Mucosa of descending colon (tissue), 3 donors: ENCODE measurements at regions not wholly inside any gene's neighbourhood (a gene's known extent, or its start where the extent isn't known, plus 50 kb on each side); places are given as distances from the start of the nearest gene placed in this dataset.

Source experiments
- ATAC-seq: fragments of 200-7000 bp; cut with Tn5 transposase; one replicate; pipeline ENCODE4 v1.9.1; 2020; ENCODE audit warnings: mild to moderate bottlenecking, moderate library complexity
- DNase-seq, 3 donors: peaks; one replicate each; pipeline ENCODE4 v3.0.0-alpha.2; 2020
- H3K36me3 ChIP-seq: fragments of 200-600 bp; one replicate; pipeline ENCODE4 v1.8.0; 2021; ENCODE audit warnings: low read depth, mild to moderate bottlenecking
- H3K4me1 ChIP-seq: fragments of 200-600 bp; one replicate; pipeline ENCODE4 v1.8.0; 2021; ENCODE audit warnings: low read depth, mild to moderate bottlenecking
- H3K4me3 ChIP-seq: fragments of 200-600 bp; one replicate; pipeline ENCODE4 v1.8.0; 2021; ENCODE audit warnings: mild to moderate bottlenecking
- H3K9me3 ChIP-seq: fragments of 200-600 bp; one replicate; pipeline ENCODE4 v1.8.0; 2021; ENCODE audit warnings: mild to moderate bottlenecking
- intact Hi-C, 2 donors: fragments of 100-400 bp; cut with DNase I in 1 of 2; cut with micrococcal nuclease in 1 of 2; formaldehyde crosslinking; loops; one replicate each; pipeline versions ENCODE4 v1.11.0 to v1.11.1; 2022; cut with DNase I, micrococcal nuclease
- TF ChIP-seq, protein P1 (sequence below): fragments of 200-600 bp; IDR thresholded peaks from one replicate; pipeline ENCODE4 v1.8.0; 2022; ENCODE audit warnings: antibody characterized with exemption, mild to moderate bottlenecking
- donor health status: DM: no; HTN: no; CAD: no; lungs with moderate emphysema.
- donor health status: DM: no; HTN: no; CAD: no.
- donor health status: DM: no; HTN: yes; CAD: no.

- TF ChIP-seq, protein P1, sequence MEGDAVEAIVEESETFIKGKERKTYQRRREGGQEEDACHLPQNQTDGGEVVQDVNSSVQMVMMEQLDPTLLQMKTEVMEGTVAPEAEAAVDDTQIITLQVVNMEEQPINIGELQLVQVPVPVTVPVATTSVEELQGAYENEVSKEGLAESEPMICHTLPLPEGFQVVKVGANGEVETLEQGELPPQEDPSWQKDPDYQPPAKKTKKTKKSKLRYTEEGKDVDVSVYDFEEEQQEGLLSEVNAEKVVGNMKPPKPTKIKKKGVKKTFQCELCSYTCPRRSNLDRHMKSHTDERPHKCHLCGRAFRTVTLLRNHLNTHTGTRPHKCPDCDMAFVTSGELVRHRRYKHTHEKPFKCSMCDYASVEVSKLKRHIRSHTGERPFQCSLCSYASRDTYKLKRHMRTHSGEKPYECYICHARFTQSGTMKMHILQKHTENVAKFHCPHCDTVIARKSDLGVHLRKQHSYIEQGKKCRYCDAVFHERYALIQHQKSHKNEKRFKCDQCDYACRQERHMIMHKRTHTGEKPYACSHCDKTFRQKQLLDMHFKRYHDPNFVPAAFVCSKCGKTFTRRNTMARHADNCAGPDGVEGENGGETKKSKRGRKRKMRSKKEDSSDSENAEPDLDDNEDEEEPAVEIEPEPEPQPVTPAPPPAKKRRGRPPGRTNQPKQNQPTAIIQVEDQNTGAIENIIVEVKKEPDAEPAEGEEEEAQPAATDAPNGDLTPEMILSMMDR: no peak
- Histone ChIP-seq H3K36me3 (no peaks in the 10 kb centered on the region), H3K4me3 (no peak overlapping the region), H3K4me1 (no peaks in the 10 kb centered on the region), H3K9me3 (no peaks in the 10 kb centered on the region)
- intact Hi-C loops: no loop called here
- DNase-seq (no peak), ATAC-seq (no peak)
Measured at GRCh38 chr11:92324890-92325289, 100.3 kb downstream of the FAT3 start.

DNA sequence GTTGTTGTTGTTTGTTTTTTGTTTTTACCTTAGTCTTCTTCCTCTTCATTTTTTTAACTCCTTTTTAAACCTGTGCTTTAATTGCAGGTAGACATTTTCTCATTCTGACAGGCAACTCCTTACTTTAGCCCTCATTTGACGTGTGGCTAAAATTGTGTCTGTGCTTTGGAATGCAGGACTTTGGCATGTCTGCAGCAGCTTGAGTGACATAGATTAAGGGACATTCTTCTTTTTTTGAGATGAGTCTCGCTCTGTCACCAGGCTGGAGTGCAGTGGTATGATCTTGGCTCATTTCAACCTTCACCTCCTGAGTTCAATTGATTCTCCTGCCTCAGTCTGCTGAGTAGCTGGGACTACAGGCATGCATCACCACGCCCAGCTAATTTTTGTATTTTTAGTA, 100.8 kb downstream of the FAT3 start:
- ATAC-seq (no peak), DNase-seq (no peak)
- TF ChIP-seq, protein P1: no peak
- no peaks in the 10 kb centered on the region for H3K36me3 ChIP-seq
- H3K4me3 ChIP-seq: no peak overlapping the region
- intact Hi-C loops: no loop called here
- no peaks in the 10 kb centered on the region for H3K9me3 ChIP-seq
- no peaks in the 10 kb centered on the region for H3K4me1 ChIP-seq

DNA sequence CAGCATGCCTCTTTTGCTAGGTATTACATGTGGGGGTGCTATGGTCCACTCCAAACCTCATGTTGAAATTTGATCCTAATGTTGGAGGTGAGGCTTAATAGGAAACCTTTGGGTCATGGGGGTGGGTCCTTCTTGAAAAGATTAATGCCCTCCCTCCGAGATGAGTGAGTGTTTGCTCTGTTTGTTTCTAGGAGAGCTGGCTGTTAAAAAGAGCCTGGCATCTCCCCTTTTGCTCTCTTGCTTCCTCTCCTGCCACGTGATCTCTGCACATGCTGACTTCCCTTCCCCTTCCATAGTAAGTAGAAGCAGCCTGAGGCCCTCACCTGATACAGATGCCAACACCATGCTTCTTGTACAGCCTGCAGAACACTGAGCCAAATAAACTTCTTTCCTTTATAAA, 104.5 kb downstream of the FAT3 start:
- DNase-seq: no peak
- H3K36me3 ChIP-seq: no peaks in the 10 kb centered on the region
- intact Hi-C loops: no loop called here
- no peak overlapping the region for H3K4me3 ChIP-seq
- ATAC-seq: no peak
- H3K4me1 ChIP-seq: no peaks in the 10 kb centered on the region
- TF ChIP-seq, protein P1: no peak
- no peaks in the 10 kb centered on the region for H3K9me3 ChIP-seq

GRCh38 chr11:92329646-92330045, 105.0 kb downstream of the FAT3 start:
- TF ChIP-seq, protein P1: no peak
- no peak for ATAC-seq
- Histone ChIP-seq H3K36me3 (no peaks in the 10 kb centered on the region), H3K9me3 (no peaks in the 10 kb centered on the region), H3K4me1 (no peaks in the 10 kb centered on the region), H3K4me3 (no peak overlapping the region)
- DNase-seq: no peak
- intact Hi-C loops: no loop called here

DNA sequence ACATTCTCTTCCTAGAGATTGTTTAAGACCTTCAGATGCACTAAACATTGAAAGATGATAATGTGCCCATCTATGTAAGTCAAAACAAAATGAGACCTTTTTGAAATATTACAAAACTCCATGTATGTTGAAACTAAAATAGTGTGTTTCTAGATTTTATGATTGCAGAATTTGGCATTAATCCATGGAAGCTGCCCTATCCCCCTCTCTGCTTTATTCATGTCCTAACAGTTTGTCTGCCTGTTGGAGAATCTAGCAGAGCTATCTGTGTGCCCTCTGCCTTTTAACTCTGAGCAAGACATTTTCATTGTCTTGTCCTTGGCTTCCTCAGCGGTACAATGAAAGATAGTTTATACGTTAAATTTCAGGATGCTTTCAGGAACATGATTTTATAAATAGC, 105.5 kb downstream of the FAT3 start:
- TF ChIP-seq, protein P1: no peak
- ATAC-seq (no peak), DNase-seq (no peak)
- no peaks in the 10 kb centered on the region for H3K4me1 ChIP-seq
- H3K36me3 ChIP-seq: no peaks in the 10 kb centered on the region
- H3K4me3 ChIP-seq: no peak overlapping the region
- H3K9me3 ChIP-seq: no peaks in the 10 kb centered on the region
- intact Hi-C loops: no loop called here

DNA sequence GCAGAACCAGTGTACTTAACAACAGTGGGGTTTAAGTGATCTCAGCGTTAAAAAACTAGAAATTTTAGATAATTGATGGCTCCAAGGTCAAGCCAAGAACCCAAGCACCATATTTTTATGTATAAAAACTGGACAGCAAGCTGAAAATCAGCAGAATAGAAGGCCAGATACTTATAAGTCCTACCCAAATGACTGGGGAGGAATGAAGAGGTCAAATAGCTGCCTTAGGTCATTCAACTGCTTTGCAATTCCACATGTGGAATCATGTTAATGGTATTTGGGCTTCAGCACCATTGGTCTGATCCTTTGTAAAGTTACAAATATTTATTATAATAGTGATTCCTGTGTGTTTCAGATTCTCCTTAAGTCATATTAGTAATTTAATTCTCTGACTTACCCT, 108.4 kb downstream of the FAT3 start:
- H3K36me3 ChIP-seq: no peaks in the 10 kb centered on the region
- H3K9me3 ChIP-seq: no peaks in the 10 kb centered on the region
- TF ChIP-seq, protein P1: no peak
- intact Hi-C loops: no loop called here
- DNase-seq (no peak), ATAC-seq (no peak)
- H3K4me1 ChIP-seq: no peaks in the 10 kb centered on the region
- H3K4me3 ChIP-seq: no peak overlapping the region
